Hepatocyte (in vitro differentiated cells): ENCODE measurements at regions not wholly inside any gene's neighbourhood (a gene's known extent, or its start where the extent isn't known, plus 50 kb on each side); places are given as distances from the start of the nearest gene placed in this dataset.

ENCODE experiments used
- DNase-seq: peaks from one replicate; pipeline ENCODE4 v3.0.0-alpha.2; 2016; ENCODE audit warnings: low spot score
- H2AFZ ChIP-seq: fragments of 200-600 bp; sonication (generic); 2 replicates; pipeline ENCODE4 v1.6.0; 2016; ENCODE audit warnings: antibody characterized with exemption, mild to moderate bottlenecking
- H3K27ac ChIP-seq: fragments of 200-600 bp; sonication (generic); 2 replicates; pipeline ENCODE4 v1.5.1; 2016; ENCODE audit warnings: mild to moderate bottlenecking
- H3K27me3 ChIP-seq: fragments of 200-600 bp; sonication (generic); 2 replicates; pipeline ENCODE4 v1.6.1; 2016
- H3K36me3 ChIP-seq: fragments of 200-600 bp; sonication (generic); replicated peaks from 2 replicates; pipeline ENCODE4 v1.5.1; 2016; ENCODE audit warnings: low read depth; ENCODE audit not compliant: insufficient read depth
- H3K4me1 ChIP-seq: fragments of 200-600 bp; sonication (generic); 2 replicates; pipeline ENCODE4 v1.5.1; 2016; ENCODE audit warnings: mild to moderate bottlenecking, moderate library complexity; ENCODE audit not compliant: insufficient read depth
- H3K4me2 ChIP-seq: fragments of 200-600 bp; sonication (generic); 2 replicates; pipeline ENCODE4 v1.6.0; 2016
- H3K4me3 ChIP-seq: fragments of 200-600 bp; sonication (generic); 2 replicates; pipeline ENCODE4 v1.5.1; 2016; ENCODE audit warnings: mild to moderate bottlenecking
- H3K79me2 ChIP-seq: fragments of 200-600 bp; sonication (generic); 2 replicates; pipeline ENCODE4 v1.6.0; 2017; ENCODE audit warnings: mild to moderate bottlenecking
- H3K9me2 ChIP-seq: fragments of 200-600 bp; sonication (generic); replicated peaks from 2 replicates; pipeline ENCODE4 v1.6.0; 2017; ENCODE audit warnings: mild to moderate bottlenecking; ENCODE audit not compliant: insufficient read depth
- H3K9me3 ChIP-seq: fragments of 200-600 bp; sonication (generic); 2 replicates; pipeline ENCODE4 v1.5.1; 2016; ENCODE audit warnings: low read depth, mild to moderate bottlenecking
- H4K20me1 ChIP-seq: fragments of 200-600 bp; sonication (generic); 2 replicates; pipeline ENCODE4 v1.6.0; 2016; ENCODE audit warnings: mild to moderate bottlenecking; ENCODE audit not compliant: insufficient read depth, poor library complexity, severe bottlenecking
- CTCF ChIP-seq: fragments of 200-600 bp; sonication (generic); IDR thresholded peaks from 2 replicates; pipeline ENCODE4 v1.5.1; 2016; ENCODE audit warnings: antibody characterized with exemption, mild to moderate bottlenecking; ENCODE audit not compliant: poor library complexity
- EZH2 ChIP-seq: fragments of 200-600 bp; sonication (generic); IDR thresholded peaks from 2 replicates; pipeline ENCODE4 v1.6.1; 2016; ENCODE audit warnings: antibody characterized with exemption, mild to moderate bottlenecking, borderline replicate concordance
- EZH2phosphoT487 ChIP-seq: fragments of 200-600 bp; sonication (generic); IDR thresholded peaks from one replicate; pipeline ENCODE4 v1.6.1; 2018; ENCODE audit warnings: antibody characterized with exemption, mild to moderate bottlenecking, low read depth, moderate library complexity; ENCODE audit not compliant: unreplicated experiment, severe bottlenecking
- WGBS: methylation state at CpG from one replicate; pipeline ENCODE4 v1.1.6; 2016; ENCODE audit warnings: low lambda C conversion rate; ENCODE audit errors: missing lambda C conversion rate; 5-methylcytosine and 5-hydroxymethylcytosine counted together

GRCh38 chr1:89465201-89465600 lies 59.4 kb upstream of the LRRC8B start:
- no peak overlapping the region for H3K4me3 ChIP-seq
- TF ChIP-seq EZH2phosphoT487 (no peak), CTCF (no peak)
- H2AFZ ChIP-seq = no peak overlapping the region
- no peaks in the 10 kb centered on the region for H3K9me2 ChIP-seq
- no peaks in the 10 kb centered on the region for H3K36me3 ChIP-seq
- no peaks in the 10 kb centered on the region for H3K9me3 ChIP-seq
- H3K4me1 ChIP-seq = no peaks in the 10 kb centered on the region
- DNase-seq = no peak
- H4K20me1 ChIP-seq = no peaks in the 10 kb centered on the region
- no peaks in the 10 kb centered on the region for H3K79me2 ChIP-seq
- WGBS = 97% methylated on average over 1 of the region's 1 CpG
- H3K4me2 ChIP-seq = no peak overlapping the region
- no peaks in the 10 kb centered on the region for H3K27me3 ChIP-seq
- no peak overlapping the region for H3K27ac ChIP-seq

- H3K27ac ChIP-seq = no peak overlapping the region
- no peaks in the 10 kb centered on the region for H3K9me3 ChIP-seq
- no peaks in the 10 kb centered on the region for H3K36me3 ChIP-seq
- no peaks in the 10 kb centered on the region for H3K27me3 ChIP-seq
- no peak overlapping the region for H3K4me3 ChIP-seq
- no peaks in the 10 kb centered on the region for H3K9me2 ChIP-seq
- H4K20me1 ChIP-seq = no peaks in the 10 kb centered on the region
- no peak for DNase-seq
- H3K4me2 ChIP-seq = no peak overlapping the region
- TF ChIP-seq CTCF (no peak), EZH2phosphoT487 (no peak), EZH2 (no peak)
- no peaks in the 10 kb centered on the region for H3K4me1 ChIP-seq
- H3K79me2 ChIP-seq = no peaks in the 10 kb centered on the region
- H2AFZ ChIP-seq = no peak overlapping the region
- WGBS = 75% methylated on average over 6 of the region's 6 CpGs
Measured at GRCh38 chr1:89466307-89466930, 58.2 kb upstream of the LRRC8B start.

- H2AFZ ChIP-seq = no peak overlapping the region
- WGBS = 72% methylated on average over 1 of the region's 1 CpG
- no peaks in the 10 kb centered on the region for H3K79me2 ChIP-seq
- H3K9me3 ChIP-seq = no peaks in the 10 kb centered on the region
- no peak overlapping the region for H3K4me3 ChIP-seq
- no peaks in the 10 kb centered on the region for H3K4me1 ChIP-seq
- TF ChIP-seq EZH2 (no peak), CTCF (no peak), EZH2phosphoT487 (no peak)
- no peaks in the 10 kb centered on the region for H4K20me1 ChIP-seq
- no peaks in the 10 kb centered on the region for H3K36me3 ChIP-seq
- DNase-seq = no peak
- H3K27ac ChIP-seq = no peak overlapping the region
- no peaks in the 10 kb centered on the region for H3K9me2 ChIP-seq
- no peak overlapping the region for H3K4me2 ChIP-seq
- H3K27me3 ChIP-seq = no peaks in the 10 kb centered on the region
Measured at GRCh38 chr1:89472253-89472652, 52.4 kb upstream of the LRRC8B start.

GRCh38 chr1:89472886-89473417 lies 51.7 kb upstream of the LRRC8B start:
- Histone ChIP-seq H3K36me3 (no peaks in the 10 kb centered on the region), H3K4me3 (no peak overlapping the region), H3K4me1 (no peaks in the 10 kb centered on the region), H3K9me3 (no peaks in the 10 kb centered on the region), H3K9me2 (no peaks in the 10 kb centered on the region), H4K20me1 (no peaks in the 10 kb centered on the region), H2AFZ (no peak overlapping the region), H3K79me2 (no peaks in the 10 kb centered on the region), H3K27me3 (no peaks in the 10 kb centered on the region), H3K27ac (no peak overlapping the region), H3K4me2 (no peak overlapping the region)
- no peak for DNase-seq
- WGBS = 88% methylated on average over 3 of the region's 3 CpGs
- TF ChIP-seq EZH2 (no peak), EZH2phosphoT487 (no peak), CTCF (no peak)
